Hippocampal formation (tissue), 2 donors: ENCODE measurements at regions not wholly inside any gene's neighbourhood (a gene's known extent, or its start where the extent isn't known, plus 50 kb on each side); places are given as distances from the start of the nearest gene placed in this dataset.
"Not testable (repeated sequence)": the region's sequence is repeated elsewhere in the genome, so short reads cannot be mapped to it uniquely, and the experiment has no call there.

Experiments
- DNase-seq, 2 donors: peaks; one replicate each; lab custom pipeline; 2025; lab: John Stamatoyannopoulos, UW

DNA sequence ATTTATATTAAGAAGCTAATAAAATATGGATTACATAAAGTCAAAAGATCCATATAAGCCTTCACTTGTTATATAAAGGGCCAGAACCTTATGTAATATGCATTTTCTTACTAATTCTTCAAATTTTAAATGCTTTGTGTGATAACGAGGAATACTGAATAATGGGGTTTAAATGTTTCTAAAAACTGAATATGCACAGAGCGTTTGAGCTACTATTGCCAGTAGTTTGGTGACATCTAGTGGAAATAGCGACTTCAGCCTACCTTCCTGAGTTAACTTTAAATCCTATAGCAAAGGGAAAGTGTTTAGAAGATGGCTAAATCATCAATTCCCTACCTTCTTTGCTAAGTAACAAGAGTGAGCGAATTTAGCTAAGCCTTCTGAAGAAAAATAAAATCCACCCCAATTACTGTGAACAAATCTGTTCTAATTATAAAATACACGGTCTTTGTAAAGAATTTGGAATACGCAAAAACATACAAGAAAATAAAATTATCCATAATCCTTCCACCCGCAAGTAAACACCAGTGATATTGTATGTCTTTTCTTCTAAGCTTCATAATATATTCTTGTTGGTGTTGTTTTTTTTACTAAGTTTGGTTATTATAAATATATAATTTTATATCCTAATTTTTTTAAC, 115.5 kb upstream of the G2E3 start:
- peak in 1 of 2 donors; percentile 72 for DNase-seq

GRCh38 chr14:30444451-30444850, 114.5 kb upstream of the G2E3 start:
- no peak for DNase-seq

GRCh38 chr14:30445011-30445793, 113.8 kb upstream of the G2E3 start:
- DNase-seq: no peak

DNA sequence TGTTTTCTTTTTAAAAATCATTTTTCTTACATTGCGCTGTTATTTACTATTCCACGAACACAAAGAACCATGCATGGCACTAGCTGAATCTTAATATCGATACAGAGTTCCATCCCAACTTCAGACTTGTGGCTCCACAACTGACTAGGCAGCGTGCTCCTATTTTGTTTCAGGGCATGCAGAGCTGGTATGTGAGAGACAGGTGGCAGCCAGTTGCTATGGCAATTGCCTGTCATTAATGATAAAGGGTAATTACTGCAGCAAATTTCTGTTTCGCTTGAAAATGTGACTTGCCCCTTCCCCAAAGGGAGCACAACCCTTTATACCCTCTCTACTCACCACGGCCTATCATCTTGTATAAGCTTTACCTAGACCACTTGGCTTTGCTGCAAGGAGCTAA, 113.1 kb upstream of the G2E3 start:
- DNase-seq: no peak

- no peak for DNase-seq
Measured at GRCh38 chr14:30450631-30451545, 108.1 kb upstream of the G2E3 start.

DNA sequence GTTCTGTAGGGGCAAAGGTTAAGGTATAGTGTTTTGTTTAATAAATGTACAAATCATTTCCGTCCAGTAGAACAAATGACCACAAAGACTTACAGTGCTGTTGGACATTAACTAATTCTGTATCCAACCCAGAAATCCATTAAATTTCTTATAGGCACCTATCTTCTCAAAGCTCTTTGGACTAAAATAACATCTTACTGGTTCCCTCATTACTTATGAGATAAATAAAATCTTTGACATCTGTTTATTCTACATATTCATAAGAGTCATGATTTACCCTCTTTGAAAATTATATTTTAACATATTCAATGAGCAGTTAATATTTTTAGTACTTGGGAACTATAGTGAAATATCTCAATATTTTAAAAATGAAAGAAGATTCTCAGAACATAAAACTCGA, 102.7 kb upstream of the G2E3 start:
- DNase-seq: no peak

- no peak for DNase-seq
Measured at GRCh38 chr14:30462358-30462757, 96.6 kb upstream of the G2E3 start.

GRCh38 chr14:30464481-30464880, 94.5 kb upstream of the G2E3 start:
- no peak for DNase-seq

GRCh38 chr14:30468354-30468753, 90.6 kb upstream of the G2E3 start:
- no peak for DNase-seq

DNA sequence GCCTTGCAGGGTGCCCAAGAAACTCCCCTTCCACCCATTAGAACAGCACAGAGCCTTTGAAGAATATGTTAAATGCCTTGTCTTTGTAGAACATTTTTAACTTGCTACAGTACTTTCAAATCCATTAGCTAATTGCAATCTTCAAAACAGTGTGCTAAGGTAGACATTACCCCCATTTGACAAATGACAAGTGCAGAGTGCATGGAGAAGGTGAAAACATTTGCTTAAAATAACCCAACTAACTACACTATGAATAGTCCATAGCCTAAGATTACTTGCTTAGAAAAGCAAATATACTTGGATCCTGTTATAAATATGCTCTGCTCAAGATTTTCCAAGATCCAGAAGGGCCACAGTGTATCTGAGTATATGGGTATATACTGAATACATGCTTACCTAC, 87.0 kb upstream of the G2E3 start:
- no peak for DNase-seq

- not testable (repeated sequence) for DNase-seq
Measured at GRCh38 chr14:30473846-30474696, 84.9 kb upstream of the G2E3 start.

DNA sequence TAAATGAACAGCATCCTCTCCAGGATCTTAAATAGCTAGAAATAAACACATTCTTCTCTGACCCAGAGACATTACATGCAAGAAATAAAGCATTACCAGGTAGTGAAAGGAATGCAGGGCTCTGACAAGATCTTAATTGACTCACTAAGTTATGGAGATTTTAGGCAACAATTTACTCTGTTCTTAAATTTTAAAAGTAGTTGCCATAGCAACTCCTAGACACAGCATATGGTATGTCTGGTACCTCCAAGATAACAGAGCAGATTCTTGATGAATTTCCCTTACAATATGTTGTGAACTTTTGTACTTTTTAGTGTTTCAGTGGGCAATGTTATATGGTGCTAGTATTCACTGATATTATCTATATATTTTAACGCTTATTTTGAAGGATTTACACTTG, 76.7 kb upstream of the G2E3 start:
- peak in 1 of 2 donors; percentile 1 for DNase-seq

DNA sequence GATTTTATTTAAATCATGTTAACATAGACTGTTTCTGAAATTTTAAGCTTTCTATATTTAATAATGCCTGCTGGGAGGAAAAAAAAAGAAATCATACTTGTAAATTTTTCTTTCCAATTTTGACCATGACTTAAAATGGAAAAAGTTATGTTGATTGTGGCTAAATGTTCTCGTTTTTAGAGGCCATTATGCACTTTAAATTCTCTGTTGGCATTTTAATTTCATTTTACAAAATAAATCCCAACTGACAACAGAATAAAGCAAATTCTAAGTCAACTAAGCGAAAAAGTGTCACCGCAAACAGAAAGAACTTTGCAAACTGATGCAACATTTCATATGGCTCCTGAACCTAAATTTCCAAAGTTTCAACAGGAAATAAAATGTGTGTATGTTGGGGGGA, 74.8 kb upstream of the G2E3 start:
- DNase-seq: no peak

GRCh38 chr14:30484976-30485375, 74.0 kb upstream of the G2E3 start:
- DNase-seq: no peak

DNA sequence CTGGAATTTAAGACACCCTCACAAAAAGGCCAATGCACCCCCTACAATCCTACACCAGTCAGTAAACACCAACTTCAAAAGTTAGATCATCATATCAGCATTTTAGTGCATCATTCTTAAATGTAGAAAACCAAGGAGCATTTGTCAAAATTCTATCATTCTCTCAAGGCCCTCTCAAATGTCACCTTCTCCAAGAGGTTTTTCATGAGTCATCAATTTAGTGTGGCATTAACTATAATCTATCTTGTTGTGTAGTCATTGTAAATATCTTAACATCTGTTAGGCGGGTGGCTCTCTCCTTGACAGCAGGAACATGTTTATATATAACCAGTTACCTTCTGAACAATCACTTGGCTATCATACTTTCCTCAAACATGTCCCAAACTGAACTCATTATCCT, 62.1 kb upstream of the G2E3 start:
- DNase-seq: no peak

- no peak for DNase-seq
Measured at GRCh38 chr14:30499358-30499757, 59.6 kb upstream of the G2E3 start.

- no peak for DNase-seq
Measured at GRCh38 chr14:30500222-30500621, 58.7 kb upstream of the G2E3 start.

- DNase-seq: no peak
Measured at GRCh38 chr14:30507209-30507608, 51.7 kb upstream of the G2E3 start.
